Thyroid gland (tissue), 4 donors: ENCODE measurements at regions not wholly inside any gene's neighbourhood (a gene's known extent, or its start where the extent isn't known, plus 50 kb on each side); places are given as distances from the start of the nearest gene placed in this dataset.

Experiments
- POLR2A ChIP-seq, 2 donors: fragments of 450-650 bp; IDR thresholded peaks; one replicate each; pipeline ENCODE4 v1.6.1; 2017; ENCODE audit warnings: antibody characterized with exemption in 2 of 2, mild to moderate bottlenecking in 2 of 2, moderate library complexity in 1 of 2
- TF ChIP-seq, protein P1 (sequence below), 6 experiments: fragments of 200-600 bp in 3 of 6; fragments of 450-650 bp in 3 of 6; sonication (generic) in 3 of 6; IDR thresholded peaks; one replicate each; pipeline ENCODE4 v1.5.1; 2016 to 2019; ENCODE audit warnings: antibody characterized with exemption in 6 of 6, mild to moderate bottlenecking in 2 of 6, inconsistent platforms in 1 of 6, moderate library complexity in 1 of 6

DNA sequence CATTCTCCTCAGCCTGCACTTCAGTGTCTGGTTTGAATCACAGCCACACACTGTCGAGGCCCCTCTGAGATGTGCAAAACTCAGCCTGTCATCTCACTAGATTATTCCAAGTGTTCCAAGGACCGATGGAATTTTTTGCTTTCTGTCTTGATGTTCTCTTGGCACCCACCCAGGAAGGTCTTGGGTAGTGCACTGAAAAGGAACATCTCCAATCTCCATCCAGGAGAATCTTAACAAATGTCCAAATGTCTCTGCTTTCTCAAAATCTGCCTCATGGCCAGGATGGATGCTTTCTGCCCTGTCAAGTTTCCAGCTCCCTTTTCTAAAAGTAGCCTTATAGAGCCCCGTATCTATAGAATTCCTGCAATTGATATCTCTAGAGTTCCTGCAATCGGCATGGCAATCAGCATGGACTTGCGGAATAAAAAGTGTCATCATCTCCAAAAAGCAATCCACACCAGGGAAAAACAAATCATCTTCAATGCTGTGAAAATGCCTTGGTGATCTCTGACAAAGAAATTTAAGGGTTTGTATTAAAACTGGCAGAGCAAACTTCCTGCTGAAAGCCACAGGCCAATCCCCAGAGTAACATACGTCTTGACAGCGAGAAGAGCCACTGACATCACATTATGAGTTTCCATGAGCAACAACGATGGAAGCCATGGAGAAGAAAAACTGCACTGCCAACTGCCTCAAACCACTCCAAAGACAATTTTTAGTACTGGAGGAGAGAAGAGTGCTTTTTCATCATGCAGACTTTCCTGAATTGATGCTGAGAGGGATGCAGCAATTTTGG, 215.3 kb upstream of the FAM9B start:
- no peak for TF ChIP-seq POLR2A (IDR thresholded peaks at IDR 0.05)
- TF ChIP-seq, protein P1, sequence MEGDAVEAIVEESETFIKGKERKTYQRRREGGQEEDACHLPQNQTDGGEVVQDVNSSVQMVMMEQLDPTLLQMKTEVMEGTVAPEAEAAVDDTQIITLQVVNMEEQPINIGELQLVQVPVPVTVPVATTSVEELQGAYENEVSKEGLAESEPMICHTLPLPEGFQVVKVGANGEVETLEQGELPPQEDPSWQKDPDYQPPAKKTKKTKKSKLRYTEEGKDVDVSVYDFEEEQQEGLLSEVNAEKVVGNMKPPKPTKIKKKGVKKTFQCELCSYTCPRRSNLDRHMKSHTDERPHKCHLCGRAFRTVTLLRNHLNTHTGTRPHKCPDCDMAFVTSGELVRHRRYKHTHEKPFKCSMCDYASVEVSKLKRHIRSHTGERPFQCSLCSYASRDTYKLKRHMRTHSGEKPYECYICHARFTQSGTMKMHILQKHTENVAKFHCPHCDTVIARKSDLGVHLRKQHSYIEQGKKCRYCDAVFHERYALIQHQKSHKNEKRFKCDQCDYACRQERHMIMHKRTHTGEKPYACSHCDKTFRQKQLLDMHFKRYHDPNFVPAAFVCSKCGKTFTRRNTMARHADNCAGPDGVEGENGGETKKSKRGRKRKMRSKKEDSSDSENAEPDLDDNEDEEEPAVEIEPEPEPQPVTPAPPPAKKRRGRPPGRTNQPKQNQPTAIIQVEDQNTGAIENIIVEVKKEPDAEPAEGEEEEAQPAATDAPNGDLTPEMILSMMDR (IDR thresholded peaks at IDR 0.05): no peak
